GM18907 (cell line): ENCODE measurements at regions not wholly inside any gene's neighbourhood (a gene's known extent, or its start where the extent isn't known, plus 50 kb on each side); places are given as distances from the start of the nearest gene placed in this dataset.

Experiments
- ATAC-seq: cut with Tn5 transposase; IDR thresholded peaks from one replicate; pipeline ENCODE4 v1.9.1; 2021; ENCODE audit warnings: mild to moderate bottlenecking, moderate library complexity; ENCODE audit not compliant: unreplicated experiment

GRCh38 chr2:64396551-64396950 lies 57.4 kb upstream of the LGALSL start:
- no peak for ATAC-seq

GRCh38 chr2:64398516-64399129 lies 55.3 kb upstream of the LGALSL start:
- ATAC-seq = no peak

GRCh38 chr2:64399521-64399920 lies 54.4 kb upstream of the LGALSL start:
- no peak for ATAC-seq

- ATAC-seq = no peak
These were observed 53.7 kb upstream of the LGALSL start for GRCh38 chr2:64400105-64400728.

DNA sequence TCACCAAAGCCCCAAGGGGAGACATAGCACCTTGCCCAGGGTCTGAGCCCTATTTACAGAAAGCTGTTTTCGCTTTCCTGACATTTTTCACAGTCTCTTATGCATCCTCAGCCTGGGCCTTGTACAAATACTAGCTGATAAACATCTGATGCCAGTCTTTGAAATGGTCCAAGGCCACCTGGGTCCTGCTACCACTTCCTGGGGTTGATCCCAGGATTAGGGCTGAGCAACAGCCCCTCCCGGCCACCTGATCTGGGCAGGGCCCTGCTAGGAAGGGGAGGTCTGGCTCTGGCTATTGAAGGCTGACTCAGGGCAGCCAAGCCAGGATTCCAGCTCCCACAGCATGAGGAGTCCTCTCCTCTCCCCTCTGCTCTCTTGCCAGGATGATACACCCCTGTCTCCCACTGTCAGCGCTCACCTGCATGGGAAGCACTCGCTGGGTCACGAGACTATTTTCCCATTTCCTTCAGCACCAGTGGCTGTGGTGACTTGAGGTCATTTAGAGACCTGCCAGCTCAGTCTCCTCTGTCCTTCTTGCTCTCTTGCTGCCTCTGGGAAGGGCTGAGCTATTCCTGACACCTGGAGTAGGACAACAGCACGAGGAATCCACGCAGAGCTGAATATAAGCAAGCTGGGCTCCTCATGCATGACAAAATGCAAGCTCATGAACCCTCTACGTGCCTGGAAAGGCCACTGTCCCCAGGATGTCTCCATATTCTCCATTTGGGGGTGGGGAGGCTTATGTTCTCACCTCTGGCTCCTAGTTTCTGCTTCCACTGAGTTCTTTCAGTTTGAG lies 53.0 kb upstream of the LGALSL start:
- ATAC-seq = no peak

DNA sequence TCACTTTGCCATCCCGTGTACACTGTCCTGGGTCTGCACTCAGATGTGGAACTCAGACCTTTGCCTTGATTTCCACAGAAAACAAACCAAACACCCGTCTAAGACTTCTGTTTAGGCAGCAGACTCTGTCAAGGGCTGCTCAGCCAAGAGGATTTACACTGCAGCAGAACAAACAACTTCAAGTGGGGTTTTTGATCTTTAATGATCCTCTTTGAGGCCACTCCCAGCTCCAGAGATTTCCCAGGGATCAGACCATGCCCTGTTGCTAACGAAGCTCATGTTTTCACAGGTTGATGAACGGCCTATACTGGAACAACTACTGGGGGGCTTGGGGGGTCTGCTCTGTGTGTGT lies 52.5 kb upstream of the LGALSL start:
- no peak for ATAC-seq

GRCh38 chr2:64402876-64403275 lies 51.1 kb upstream of the LGALSL start:
- ATAC-seq = no peak

DNA sequence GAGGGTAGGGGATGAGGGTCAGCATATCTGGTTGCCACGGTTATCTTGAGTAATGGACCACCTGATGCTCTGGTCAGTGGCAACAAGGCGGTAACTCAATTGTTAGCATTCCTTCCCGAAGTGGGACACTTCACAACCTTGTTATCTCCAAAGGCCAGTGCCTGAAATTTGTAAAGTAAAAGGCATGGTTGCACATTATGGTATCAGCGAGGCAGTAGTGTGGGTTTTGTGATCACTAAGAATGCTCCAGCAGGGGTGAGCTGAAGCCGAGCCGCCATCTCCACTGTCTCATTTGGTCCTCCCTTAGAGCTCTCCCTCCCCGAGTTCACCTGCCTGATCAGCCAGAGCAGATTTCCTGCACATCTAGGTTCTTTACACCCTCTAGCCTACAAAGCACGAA lies 50.5 kb upstream of the LGALSL start:
- ATAC-seq = no peak

- peak; percentile 46 for ATAC-seq
These were observed 49.8 kb upstream of the LGALSL start for GRCh38 chr2:64404002-64404731.
